Mucosa of descending colon (tissue), 3 donors: ENCODE measurements at regions not wholly inside any gene's neighbourhood (a gene's known extent, or its start where the extent isn't known, plus 50 kb on each side); places are given as distances from the start of the nearest gene placed in this dataset.

ENCODE experiments used
- ATAC-seq: fragments of 200-7000 bp; cut with Tn5 transposase; one replicate; pipeline ENCODE4 v1.9.1; 2020; ENCODE audit warnings: mild to moderate bottlenecking, moderate library complexity
- DNase-seq, 3 donors: peaks; one replicate each; pipeline ENCODE4 v3.0.0-alpha.2; 2020
- H3K36me3 ChIP-seq: fragments of 200-600 bp; one replicate; pipeline ENCODE4 v1.8.0; 2021; ENCODE audit warnings: low read depth, mild to moderate bottlenecking
- H3K4me1 ChIP-seq: fragments of 200-600 bp; one replicate; pipeline ENCODE4 v1.8.0; 2021; ENCODE audit warnings: low read depth, mild to moderate bottlenecking
- H3K4me3 ChIP-seq: fragments of 200-600 bp; one replicate; pipeline ENCODE4 v1.8.0; 2021; ENCODE audit warnings: mild to moderate bottlenecking
- H3K9me3 ChIP-seq: fragments of 200-600 bp; one replicate; pipeline ENCODE4 v1.8.0; 2021; ENCODE audit warnings: mild to moderate bottlenecking
- intact Hi-C, 2 donors: fragments of 100-400 bp; cut with DNase I in 1 of 2; cut with micrococcal nuclease in 1 of 2; formaldehyde crosslinking; loops; one replicate each; pipeline versions ENCODE4 v1.11.0 to v1.11.1; 2022; cut with DNase I, micrococcal nuclease
- TF ChIP-seq, protein P1 (sequence below): fragments of 200-600 bp; IDR thresholded peaks from one replicate; pipeline ENCODE4 v1.8.0; 2022; ENCODE audit warnings: antibody characterized with exemption, mild to moderate bottlenecking
- donor health status: DM: no; HTN: no; CAD: no; lungs with moderate emphysema.
- donor health status: DM: no; HTN: no; CAD: no.
- donor health status: DM: no; HTN: yes; CAD: no.

DNA sequence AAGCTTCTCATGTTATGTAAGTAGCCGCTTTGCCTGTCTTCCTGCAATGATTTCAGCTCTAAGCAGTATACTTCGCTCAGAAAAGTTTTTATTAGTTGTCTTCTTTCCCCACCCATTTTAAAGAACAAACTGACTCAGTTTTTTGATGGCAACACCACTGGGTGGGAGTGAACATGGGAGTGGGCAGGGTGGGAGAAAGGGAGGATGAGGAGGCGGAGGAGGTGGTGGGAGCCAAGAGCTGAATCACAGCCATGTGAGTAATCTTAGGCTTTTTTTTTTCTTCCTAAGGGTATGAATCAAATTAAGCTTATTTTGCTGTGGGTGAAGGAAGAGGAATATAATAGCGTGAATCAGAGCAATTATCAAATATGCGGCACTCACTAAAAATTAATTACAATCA is 574.3 kb upstream of the DIPK2B start:
- DNase-seq (no peak), ATAC-seq (no peak)
- intact Hi-C loops, result no loop called here
- H3K9me3 ChIP-seq, result no peaks in the 10 kb centered on the region
- H3K36me3 ChIP-seq, result no peaks in the 10 kb centered on the region
- TF ChIP-seq, protein P1, sequence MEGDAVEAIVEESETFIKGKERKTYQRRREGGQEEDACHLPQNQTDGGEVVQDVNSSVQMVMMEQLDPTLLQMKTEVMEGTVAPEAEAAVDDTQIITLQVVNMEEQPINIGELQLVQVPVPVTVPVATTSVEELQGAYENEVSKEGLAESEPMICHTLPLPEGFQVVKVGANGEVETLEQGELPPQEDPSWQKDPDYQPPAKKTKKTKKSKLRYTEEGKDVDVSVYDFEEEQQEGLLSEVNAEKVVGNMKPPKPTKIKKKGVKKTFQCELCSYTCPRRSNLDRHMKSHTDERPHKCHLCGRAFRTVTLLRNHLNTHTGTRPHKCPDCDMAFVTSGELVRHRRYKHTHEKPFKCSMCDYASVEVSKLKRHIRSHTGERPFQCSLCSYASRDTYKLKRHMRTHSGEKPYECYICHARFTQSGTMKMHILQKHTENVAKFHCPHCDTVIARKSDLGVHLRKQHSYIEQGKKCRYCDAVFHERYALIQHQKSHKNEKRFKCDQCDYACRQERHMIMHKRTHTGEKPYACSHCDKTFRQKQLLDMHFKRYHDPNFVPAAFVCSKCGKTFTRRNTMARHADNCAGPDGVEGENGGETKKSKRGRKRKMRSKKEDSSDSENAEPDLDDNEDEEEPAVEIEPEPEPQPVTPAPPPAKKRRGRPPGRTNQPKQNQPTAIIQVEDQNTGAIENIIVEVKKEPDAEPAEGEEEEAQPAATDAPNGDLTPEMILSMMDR, result no peak
- peaks cover 9% of the 10 kb centered on the region for H3K4me1 ChIP-seq
- H3K4me3 ChIP-seq, result no peak overlapping the region

DNA sequence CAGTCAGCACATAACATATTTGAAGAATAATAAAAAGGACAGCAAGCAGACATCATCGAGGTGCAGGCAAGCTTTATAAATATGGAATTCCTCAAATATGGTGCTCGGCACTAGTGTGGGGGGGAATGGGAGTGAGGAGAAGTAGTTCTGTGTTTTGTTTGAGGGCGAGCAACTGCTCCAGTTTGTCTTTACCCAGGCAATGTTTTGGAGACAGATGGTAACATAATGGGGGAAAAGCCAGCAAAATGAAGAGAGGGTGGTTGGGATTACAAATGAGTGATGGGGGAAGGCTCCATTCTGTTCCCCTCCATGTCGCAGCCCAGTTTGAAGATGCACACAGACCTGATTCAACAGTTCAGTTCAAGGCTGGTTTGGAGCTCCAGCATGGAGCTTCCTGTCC is 572.9 kb upstream of the DIPK2B start:
- intact Hi-C loops, result no loop called here
- no peaks in the 10 kb centered on the region for H3K9me3 ChIP-seq

DNA sequence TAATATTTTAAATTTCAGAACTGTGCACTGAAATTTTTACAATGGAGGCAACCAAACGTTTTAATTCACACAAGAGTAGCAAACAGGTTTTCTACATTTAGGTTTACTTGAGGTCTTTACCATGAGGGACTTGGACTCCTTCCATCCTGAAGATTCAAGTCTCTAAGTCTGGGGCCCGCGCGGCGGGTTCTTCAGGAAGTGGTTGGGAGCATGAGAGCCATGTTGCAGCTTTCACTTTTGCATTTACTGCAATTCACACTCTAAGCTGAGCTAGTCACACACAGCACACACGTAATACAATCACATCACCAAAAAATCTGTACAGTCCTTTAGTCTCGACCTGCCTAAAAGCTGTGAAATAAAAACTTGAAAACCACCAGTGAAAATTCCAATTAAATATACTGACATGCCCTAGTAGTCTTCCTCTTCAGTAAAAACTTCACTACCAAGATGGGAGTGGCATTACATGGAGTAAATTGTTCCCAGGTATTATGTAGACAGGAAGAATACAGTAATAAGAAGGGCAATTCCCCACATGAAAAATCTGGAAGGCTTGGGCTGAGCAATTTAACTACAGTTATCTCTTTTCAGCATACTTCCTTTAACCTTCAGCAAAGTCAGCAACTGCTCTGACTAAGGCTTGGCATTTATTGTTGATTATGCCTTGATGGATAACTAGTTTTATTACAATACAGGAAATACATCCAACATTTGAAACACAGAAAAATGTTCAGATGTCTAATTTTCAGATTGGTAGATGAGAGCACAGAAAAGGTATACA is 571.1 kb upstream of the DIPK2B start:
- peak; percentile 53 to 67 (median 64) for DNase-seq
- intact Hi-C loops, result no loop called here
- Histone ChIP-seq H3K4me3 (no peak overlapping the region), H3K36me3 (no peaks in the 10 kb centered on the region), H3K4me1 (peaks cover 9% of the 10 kb centered on the region), H3K9me3 (no peaks in the 10 kb centered on the region)
- TF ChIP-seq, protein P1, result no peak
- ATAC-seq, result peak; percentile 60

More for the DNA sequence above, 572.9 kb upstream of the DIPK2B start:
- DNase-seq (no peak), ATAC-seq (no peak)
- Histone ChIP-seq H3K4me3 (no peak overlapping the region), H3K4me1 (peaks cover 9% of the 10 kb centered on the region), H3K36me3 (no peaks in the 10 kb centered on the region)
- TF ChIP-seq, protein P1, result no peak

DNA sequence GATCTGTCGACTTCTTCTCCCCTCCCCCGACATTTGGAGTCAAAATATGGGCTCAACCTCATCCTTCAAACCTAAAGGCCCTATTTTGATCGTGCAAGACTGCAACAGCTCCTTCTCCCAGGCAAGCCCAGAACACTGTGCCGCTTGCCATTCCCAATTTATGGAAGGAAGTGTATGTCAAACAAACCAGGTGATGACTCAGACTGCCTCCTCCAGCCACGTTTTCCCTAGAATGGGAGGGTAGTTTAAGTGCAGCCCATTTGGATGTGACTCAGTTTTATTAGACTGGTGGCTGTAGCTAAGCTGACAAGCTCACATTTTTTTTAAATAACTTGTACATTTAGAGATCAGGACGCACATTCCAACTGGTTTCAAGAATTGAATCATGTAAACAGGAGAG is 570.4 kb upstream of the DIPK2B start:
- DNase-seq (peak in 2 of 3 donors; percentile 40 to 60), ATAC-seq (peak; percentile 78)
- intact Hi-C loops, result no loop called here

DNA sequence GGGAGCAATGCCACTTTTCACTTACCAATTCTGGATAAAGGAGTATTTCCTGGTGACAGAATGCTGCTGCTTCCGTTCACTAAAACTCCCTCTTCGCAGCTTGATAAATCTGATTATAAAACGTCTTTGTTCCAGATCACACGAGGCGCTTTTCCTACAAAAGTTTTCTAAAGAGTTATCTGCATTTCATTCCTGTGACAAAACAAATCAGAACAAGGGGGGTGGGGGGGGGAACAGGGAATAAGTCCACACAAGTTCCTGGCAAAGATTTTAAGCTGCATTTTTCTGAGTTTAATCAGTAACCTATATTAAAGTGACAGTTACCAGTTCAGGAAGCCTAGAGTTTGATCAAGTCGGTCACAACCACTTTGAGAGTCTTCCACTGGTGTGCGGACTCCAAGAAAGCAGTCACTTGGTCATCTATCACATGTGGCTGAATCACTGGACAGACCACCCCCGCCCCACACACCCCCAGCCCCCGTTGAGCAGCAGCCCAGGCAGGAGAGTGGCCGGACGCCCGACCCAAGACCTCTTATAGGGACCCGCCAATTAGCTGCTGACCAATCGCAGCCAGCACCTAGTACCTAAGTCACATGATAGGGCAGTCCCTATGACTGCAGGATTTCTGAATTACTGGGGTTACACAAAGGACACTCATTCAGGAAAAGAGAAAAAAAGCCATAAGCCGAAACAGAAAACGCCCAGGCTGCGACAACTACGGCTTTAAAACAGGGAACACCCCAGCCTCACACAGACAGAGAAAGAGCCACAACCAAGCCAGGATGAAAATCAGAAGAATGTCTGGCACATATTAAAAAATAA is 569.3 kb upstream of the DIPK2B start:
- H3K4me1 ChIP-seq, result peaks cover 9% of the 10 kb centered on the region
- TF ChIP-seq, protein P1, result no peak
- no peaks in the 10 kb centered on the region for H3K9me3 ChIP-seq
- H3K36me3 ChIP-seq, result no peaks in the 10 kb centered on the region
- H3K4me3 ChIP-seq, result no peak overlapping the region
- ATAC-seq (peak; percentile 82), DNase-seq (peak; percentile 74 to 84 (median 76))
- intact Hi-C loops, result no loop called here

More for the DNA sequence above, 570.4 kb upstream of the DIPK2B start:
- no peaks in the 10 kb centered on the region for H3K9me3 ChIP-seq
- no peaks in the 10 kb centered on the region for H3K36me3 ChIP-seq
- no peak overlapping the region for H3K4me3 ChIP-seq
- H3K4me1 ChIP-seq, result peaks cover 9% of the 10 kb centered on the region
- TF ChIP-seq, protein P1, result no peak
